HG02759 (cell line): ENCODE measurements at regions not wholly inside any gene's neighbourhood (a gene's known extent, or its start where the extent isn't known, plus 50 kb on each side); places are given as distances from the start of the nearest gene placed in this dataset.

ENCODE experiments used
- ATAC-seq: cut with Tn5 transposase; IDR thresholded peaks from one replicate; pipeline ENCODE4 v1.9.1; 2021; ENCODE audit warnings: mild to moderate bottlenecking, moderate library complexity; ENCODE audit not compliant: unreplicated experiment

DNA sequence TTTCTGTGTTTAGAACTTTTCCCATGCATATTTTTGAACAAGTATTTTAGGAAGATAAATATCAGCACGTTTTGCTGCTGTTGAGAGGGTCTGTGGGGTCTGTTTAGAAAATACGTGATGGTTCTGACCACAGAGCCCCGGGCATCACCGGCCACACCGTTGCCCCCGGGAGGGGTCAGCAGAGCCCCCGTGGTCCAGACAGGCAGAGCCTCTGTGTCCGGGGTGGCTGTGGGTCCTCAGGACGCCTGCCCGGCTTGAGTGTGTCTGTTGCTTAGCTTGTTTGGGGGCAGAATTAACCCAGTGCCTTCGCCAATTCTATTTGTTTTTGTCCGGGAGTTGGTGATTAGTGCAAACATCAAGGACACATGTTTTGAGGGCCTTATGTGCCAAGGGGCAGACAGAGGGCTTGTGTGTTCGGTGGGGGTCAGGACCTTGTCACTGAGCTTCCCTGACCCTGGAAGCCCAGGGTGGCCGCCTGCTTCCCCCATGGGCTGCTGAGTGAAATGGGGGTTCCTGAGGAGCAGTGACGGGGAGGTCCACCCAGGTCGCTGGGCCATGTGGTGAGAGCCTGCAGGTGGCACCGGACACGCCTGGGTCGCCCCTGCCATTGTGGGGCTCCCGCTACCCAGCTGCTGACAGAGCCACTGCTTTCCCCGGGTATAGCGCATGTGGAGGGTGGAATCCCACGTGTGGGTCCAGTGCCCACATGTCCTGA is 122.2 kb downstream of the SIK1 start:
- ATAC-seq, result no peak

DNA sequence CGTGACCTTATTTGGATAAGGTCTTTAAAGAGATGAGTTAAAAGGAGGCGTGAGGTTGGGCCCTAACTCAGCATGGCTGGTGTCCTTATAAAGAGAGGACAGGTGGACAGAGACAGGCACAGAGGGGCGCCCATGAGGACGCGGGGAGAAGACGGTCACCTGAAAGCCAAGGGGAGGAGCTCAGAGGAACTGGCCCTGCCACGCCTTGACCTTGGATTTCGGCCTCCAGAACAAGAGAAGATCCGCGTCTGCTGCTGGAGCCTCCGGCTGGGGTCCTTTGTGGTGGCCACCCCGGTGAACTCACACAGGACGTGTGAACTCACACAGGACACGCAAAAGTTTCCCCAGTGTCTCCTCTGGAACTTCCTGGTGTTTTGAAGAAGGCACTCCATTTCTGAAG is 122.7 kb downstream of the SIK1 start:
- ATAC-seq, result no peak

DNA sequence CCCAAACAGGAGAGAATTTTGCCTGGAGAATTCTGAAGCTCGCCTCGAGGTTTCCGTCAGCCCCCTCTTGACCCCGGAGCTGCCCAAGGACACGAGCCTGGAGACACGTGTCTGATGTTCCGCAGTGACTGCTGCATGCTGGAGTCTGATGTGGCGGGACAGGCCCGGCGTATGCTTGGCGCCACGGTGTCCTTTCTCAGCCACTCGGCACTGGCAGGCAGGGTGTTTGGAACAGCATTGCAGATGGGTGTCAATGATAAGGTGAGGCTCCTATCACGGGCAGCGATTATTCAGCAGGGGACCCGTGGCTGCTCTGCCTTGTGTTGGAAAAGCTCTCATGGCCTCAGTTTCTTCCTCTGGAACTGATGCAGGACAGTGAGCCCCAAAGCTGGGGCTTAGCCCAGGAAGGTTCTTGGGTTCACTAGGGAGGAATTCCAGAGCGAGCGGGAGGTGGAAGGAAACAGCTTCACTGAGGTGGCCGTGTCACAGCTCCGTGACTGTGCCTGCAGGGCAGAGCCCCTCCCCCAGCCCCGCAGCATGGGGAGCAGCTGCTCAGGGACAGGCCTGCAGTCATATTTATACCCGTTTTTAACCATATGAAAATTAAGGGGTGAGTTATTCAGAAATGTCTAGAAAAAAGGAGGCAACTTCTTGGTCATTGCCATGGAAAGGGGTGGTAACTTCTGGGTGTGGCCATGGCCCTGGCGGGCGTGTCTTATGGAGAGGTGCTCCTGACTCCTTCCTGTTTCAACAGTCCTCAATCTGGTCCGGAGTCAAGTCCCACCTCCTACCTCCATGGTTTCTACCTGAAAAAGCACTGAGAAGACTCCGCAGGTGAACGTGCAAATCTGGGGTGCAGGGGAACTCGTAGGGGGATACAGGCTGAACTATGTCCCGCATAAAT is 123.4 kb downstream of the SIK1 start:
- no peak for ATAC-seq

DNA sequence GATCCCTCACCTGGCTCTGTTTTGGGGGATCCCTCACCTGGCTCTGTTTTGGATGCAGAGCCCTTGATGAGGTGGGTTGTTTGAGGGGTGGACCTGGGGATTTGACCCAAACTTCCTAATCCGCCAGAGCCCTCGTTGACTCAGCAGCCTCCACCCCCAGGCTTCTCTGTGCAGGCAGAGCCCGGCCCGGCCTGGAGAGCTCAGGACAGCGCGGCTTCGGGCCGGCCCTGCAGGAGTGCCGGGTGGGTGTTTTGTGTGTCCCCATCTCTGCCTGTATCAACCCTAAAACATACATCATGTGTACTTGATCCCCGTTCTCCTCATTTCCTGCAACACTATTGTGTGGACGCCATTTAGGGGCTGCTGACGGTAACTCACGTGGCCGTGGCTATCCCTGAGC is 124.2 kb downstream of the SIK1 start:
- no peak for ATAC-seq

DNA sequence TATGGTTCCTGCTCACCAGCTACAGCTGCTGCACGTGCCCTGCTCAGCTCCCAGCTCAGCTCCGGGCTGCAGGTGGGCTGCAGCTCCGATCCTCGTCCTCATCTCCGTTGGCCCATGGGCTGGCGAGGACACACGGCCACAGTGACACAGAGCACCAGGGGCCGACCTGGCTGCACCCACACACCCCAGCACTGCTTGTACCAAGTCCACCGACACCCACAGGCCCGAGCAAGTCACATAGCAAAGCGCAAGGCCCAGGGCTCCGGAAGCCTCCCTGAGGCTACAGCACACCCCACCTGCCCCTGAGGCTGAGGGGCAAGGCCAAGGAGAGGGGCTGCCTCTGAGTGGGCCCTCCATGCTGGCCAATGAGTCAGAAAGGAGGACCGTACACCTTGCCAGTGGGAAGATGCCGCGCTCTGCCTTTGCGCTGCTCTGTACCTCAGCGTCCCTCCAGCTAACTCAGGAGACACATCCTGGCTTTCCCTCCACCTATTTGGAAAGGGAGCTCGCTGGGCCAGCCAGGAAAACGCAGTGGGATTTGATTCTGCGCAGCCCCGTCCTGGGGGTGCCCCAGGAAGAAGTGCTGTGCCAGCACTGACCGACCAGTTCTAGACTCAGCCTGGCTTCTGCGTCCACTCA is 124.8 kb downstream of the SIK1 start:
- ATAC-seq, result no peak

DNA sequence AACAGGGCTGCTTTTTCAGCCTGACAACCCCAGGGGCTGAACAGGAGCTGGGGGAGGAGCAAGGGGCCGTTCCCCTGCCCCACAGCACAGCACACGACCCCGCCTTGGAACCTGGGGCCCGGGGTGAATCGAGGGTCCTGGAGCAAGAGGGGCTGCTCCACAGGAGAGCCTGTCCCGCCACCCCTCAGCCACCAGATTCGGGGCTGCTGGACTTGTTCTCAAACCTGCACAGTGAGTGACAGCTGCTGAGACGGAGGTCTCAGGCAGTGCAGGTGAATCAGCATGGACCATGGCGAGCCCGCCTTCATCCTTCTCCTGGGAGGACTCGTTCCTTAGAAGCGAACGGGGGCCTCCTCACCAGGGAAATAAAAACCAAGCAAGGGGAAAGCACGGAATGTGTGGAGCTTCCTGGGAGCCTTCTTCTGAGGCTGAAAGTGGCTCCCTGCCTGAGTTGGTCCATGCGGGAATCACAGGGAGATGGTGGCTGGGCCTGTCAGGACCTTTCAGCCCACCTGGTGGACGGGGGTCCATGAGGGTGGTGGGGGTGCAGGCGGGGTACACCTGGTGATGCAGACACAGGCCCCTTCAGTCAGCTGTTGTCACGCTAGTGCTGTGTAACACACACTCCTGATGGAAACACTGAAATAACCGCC is 125.4 kb downstream of the SIK1 start:
- ATAC-seq, result no peak

DNA sequence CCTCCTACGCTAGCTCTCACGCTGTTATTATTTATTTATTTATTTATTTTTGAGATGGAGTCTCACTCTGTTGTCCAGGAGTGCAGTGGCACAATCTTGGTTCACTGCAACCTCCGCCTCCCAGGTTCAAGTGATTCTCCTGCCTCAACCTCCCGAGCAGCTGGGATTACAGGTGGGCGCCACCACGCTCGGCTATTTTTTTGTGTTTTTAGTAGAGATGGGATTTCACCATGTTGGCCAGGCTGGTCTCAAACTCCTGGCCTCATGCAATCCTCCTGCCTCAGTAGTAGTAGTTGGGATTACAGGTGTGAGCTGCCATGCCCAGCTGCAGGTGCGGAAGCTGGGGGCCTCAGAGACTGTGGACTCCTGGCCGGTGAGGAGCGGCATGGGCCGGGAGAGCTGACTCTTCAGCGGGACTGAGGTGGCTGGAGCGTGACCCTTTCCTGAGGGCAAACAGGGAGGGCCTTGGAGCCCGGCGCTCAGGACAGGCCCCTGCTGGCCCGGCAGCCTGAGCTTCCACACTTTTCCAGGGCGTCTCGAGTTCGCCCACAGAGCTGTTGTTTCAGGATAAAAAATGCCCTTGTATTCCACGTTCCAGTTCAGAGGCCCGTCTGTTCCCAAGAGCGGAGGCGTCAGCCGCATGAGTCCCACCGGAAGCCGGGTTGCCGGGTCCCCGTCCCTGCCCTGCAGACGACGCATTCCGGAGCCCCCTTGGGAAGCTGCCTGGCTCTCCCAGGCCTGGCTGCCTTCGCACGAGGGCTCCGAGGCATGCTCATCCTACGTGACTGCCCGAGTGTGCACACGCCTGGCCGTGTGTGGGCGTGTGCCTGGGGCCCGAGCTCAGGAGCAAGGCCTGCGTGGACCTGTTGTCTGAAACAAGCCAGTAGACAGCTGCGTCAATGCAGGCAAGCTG is 126.2 kb downstream of the SIK1 start:
- ATAC-seq, result no peak

DNA sequence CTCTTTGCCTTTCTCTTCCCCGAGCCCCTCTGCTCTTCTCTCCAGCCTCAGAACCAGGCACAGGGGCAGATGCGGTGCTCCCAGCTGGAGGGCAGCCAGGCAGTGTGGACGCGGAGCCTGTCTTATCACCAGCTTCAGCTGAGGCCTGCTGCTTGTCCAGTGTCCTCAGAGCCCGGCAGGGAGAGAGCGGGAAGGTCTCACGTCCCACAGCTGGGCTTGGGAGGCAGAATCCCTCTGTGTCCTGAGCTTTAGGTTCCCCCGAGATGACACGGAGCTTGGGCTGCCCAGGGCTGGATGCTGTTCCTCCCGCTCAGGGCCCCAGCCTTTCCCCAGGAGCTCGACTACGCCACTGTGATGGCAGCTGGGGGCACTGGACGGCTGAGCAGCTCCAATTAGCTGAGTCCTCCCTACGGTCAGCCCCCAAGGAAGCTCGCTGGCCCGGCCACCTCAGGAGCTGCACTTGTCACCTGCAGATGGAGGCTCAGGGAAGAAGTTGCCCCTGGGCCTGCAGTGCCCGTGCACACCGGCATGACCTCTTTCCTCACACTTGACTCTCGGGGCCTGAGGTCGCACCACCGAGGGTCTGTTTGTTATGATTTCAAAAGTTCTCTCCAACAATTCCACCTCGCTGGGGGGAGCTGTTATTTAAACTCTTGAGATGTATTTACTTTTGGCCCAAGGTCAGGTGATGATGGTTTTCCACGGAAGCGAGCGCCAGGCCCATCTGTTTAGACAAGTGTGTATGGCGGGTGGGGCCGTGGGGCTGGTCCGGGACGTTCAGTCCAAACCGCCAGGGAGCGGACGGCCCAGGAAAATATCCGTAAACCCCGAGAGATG is 127.3 kb downstream of the SIK1 start:
- ATAC-seq, result no peak

DNA sequence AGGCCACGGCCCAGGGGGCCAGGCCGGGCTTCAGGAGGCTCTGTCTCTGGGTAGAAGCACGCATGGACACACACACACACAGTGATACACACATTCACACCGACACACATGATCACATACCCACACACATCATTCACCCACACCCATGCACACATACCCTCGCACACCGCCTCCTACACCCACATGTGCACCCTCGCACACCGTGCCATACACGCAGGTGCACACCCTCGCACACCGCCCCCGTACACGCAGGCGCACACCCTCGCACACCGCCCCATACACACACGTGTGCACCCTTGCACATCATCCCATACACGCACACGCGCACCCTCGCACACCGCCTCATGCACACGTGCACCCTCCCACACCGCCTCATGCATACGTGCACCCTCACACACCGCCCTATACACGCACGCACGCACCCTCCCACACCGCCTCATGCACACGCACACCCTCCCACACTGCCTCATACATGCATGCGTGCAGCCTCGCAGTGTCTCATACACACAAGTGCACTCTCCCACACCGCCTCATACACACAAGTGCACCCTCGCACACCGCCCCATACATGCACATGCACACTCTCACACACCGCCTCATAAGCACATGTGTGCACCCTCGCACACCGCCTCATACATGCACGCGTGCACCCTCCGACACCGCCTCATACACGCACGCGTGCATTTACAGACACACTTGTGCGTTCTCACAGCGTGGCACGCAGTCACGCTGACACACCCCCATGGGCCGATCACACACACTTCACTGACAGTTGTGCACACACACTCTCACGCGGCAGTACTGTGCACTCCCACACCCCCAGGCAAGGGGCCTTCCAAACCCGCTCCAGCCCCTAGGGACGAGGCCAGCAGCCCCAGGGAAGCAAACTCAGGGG is 128.1 kb downstream of the SIK1 start:
- ATAC-seq, result no peak

DNA sequence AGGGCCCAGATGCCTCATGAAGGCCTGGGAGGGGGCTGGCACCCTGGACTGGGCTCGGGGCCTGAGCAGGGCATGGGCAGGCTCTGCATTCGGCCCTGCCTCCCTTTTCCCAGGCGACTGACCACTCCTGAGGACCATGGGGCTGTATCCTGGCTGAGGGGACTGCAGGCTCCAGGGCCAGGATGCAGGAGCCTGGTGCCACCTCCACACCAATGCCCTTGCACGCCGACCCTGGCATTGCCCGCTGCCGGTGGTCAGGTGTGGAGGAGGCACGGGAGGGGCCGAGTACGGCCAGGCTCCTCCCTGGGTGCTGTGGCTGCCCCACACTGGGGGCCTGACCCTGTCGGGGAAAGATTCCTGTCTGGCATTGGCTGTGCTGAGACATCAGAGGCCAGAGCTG is 128.9 kb downstream of the SIK1 start:
- ATAC-seq, result no peak

DNA sequence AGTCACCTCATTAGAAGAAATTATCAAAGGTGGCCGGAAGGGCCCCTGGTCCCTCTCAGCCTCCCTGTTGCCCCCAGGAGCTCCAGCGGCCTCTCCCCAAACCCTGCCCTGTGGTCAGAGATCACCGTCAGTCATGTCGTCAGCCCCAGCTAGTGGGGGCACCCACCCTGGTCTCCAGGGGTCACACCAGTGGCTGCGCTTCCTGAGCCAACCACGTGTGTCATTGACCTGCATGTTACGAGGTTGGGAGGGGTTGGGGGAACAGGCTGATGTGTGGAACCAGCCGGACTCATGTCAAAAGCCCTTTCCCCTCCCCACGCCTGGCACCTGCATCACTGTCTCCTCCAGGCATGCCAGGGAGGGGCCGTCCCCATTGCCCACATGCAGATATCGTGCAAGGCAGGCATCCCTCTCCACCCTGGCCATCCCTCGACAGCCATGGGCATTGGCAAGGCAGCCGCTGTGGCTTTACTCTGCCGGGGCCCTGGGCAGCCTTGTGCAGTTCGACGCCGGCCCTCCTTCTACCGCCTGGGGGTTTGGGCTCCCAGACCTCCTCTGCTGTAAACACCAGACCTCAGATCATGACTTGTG is 128.7 kb downstream of the CRYAA start:
- ATAC-seq, result no peak

DNA sequence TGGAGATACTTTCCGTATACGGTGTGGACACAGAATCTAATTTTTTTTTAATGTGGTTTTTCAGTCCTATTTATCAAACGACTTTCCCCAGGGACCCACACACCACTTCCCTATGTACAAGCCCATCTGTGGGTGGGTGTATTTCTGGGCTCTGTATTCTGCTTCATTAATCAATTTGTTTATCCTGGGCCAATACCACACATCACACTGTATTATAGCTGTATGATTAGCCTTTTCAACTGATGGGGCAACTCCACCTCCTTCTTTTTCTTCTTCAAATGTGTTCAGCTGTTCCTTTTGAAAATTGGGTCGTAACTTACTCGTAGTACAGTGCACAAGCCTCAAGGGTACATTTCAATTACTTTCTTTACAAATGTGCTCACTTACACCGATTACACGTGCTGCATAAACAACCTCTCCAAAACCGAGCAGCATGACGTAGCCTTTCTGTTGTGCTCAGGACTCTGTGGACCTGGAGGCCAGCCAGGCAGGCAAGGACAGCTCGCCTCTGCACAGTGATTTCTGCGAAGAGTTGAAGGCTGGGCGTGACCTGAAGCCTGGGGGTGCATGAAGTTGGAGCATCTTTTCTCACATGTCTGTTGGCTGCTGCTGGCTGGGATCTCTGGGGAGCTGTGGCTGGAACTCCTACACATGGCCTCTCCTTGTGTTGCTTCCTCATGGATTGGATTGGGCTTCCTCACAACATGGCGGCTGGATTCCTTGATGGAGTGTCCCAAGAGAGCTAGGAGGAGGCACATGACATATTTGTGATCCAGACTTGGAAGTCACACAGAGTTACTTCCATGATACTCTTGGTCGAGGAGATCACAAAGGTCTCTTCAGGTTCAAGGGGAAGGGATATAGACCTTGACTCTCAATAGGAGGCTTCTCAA is 126.5 kb downstream of the CRYAA start:
- ATAC-seq, result no peak

DNA sequence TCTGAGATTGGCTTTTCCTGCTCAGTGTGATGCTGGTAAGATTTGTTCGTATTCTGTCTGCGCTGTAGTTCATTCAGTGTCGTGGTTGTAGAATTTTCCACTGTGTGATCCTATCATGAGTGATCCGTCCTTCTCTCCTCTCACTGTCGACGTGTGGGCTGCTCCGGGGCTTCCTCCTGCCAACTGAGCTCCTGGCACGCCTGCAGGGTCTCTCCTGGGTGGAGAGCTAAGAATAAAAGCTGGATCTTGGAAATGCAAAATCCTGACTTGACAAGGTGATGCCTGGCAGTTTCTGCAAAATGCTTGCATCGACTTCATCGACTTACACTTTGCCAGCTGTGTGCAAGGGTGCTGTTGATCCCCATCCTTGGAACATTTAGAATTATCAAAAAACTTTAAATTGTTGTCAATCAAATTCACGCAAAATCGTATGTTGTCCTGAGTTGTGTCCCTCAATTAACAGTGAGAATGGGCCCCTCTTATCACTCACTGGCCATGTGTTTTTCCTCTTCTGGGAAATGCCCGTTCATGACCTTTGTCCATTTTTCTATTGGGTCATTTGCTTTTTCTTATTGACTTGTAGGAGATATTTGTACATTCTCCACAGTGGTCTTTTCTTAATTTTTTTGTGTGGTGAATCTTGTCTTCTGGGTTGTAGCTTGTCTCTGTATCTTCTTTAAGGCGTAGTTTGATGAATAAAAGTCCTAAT is 125.5 kb downstream of the CRYAA start:
- no peak for ATAC-seq

DNA sequence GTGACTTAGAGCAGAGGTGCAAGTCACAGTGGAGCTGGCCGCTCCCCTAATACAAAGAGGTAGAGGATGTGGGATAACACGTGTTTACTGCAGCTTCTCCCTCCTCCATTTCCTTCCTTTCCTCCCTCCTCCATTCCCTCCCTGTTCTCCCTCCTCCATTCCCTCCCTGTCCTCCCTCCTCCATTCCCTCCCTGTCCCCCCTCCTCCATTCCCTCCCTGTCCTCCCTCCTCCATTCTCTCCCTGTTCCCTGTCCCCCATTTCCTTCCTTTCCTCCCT is 124.0 kb downstream of the CRYAA start:
- no peak for ATAC-seq

DNA sequence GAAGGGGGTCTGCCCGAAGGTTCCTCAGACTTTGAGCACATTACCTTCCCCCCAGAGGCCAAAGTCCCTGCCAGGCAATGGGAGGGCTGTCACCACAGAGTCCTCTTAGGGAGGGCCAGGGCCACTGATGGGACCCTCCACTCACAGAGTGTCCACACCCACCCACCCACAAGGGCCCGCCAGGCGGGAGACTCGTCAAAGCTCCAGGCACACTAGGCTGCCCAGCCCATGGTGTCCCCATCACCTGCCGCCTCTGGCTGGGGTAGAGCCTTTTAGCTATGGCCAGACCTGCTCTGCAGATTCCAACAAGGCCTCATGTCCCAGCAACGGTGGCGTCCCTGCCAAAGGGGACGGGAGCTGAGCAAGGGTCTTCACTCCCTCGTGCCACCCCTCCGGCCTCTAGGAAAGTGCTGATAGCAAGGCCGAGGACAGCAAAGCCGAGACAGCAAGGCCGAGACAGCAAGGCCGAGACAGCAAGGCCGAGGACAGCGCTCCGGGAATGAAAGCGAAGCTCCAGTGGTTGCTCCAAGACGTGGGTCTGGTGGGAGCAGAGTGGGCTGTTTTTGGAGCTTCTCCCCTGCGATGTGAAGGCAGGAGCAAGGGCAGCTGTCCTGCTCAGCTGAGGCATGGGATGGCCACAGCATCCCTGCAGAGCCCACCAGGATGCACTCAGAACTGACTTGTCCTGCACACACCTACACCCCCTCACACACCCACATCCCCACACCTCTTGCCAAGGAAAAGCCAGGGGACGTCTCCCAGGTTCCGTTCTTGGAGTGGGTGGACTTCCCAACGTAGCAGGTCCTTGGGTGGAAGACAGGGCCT is 123.4 kb downstream of the CRYAA start:
- ATAC-seq, result no peak
